ENCODE measurements at regions not wholly inside any gene's neighbourhood (a gene's known extent, or its start where the extent isn't known, plus 50 kb on each side); places are given as distances from the start of the nearest gene placed in this dataset.
A peak's percentile ranks its signal among the peaks of the same experiment; 100 is the strongest.

DNA sequence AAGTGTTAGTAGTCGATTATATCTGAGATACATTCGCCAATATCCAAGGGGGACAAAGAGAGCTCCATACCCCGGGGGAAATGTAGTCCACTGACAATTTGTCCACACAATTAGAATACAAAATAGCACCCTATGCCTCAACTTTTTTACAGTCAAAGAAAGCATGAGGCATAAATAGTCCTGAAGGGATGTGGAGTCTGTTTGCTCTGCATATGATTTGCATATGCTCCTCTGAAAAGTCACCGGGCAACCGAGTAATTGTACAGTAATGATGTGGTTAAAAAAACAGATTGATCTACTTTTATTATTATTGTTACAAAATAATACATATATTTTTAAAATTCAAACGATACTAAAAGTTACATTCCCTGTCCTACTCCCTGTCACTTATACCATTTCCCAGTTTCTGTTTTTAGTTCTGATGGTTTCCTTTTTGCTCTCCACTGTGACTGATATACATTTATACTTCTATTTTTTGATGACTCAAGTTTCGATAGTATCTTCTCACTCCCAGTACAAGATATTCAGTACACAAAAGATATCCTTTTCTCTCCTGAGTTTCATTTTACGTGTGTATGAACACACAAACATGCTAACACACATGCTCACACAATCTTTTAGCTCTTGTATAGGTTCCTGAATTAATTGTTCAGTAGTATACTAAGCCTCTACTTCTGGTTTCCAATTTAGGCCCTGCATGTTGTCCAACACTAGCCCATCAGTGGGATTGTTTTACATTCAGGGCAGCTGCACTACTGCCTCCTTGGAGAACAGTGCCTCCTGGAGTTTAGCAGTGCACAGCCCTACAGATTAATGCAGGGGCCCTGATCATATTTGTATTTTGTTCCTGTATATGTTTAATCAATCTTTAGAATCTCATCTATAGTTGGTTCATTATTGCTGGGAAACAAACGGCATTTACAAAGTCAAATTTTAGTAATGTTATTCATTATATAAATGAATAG lies 130.9 kb downstream of the TES start:
- TF ChIP-seq EZH2 (optimal IDR thresholded peaks at IDR 0.05; ENCODE audit: low read depth, low read length) (no peak), EZH2phosphoT487 (IDR thresholded peaks at IDR 0.05; ENCODE audit: low read length) (no peak)
- TF ChIP-seq, protein P1, sequence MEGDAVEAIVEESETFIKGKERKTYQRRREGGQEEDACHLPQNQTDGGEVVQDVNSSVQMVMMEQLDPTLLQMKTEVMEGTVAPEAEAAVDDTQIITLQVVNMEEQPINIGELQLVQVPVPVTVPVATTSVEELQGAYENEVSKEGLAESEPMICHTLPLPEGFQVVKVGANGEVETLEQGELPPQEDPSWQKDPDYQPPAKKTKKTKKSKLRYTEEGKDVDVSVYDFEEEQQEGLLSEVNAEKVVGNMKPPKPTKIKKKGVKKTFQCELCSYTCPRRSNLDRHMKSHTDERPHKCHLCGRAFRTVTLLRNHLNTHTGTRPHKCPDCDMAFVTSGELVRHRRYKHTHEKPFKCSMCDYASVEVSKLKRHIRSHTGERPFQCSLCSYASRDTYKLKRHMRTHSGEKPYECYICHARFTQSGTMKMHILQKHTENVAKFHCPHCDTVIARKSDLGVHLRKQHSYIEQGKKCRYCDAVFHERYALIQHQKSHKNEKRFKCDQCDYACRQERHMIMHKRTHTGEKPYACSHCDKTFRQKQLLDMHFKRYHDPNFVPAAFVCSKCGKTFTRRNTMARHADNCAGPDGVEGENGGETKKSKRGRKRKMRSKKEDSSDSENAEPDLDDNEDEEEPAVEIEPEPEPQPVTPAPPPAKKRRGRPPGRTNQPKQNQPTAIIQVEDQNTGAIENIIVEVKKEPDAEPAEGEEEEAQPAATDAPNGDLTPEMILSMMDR (IDR thresholded peaks at IDR 0.05; ENCODE audit: low read length): peak; percentile 68
